Trophoblast cell (in vitro differentiated cells and primary cell): ENCODE measurements at regions not wholly inside any gene's neighbourhood (a gene's known extent, or its start where the extent isn't known, plus 50 kb on each side); places are given as distances from the start of the nearest gene placed in this dataset.

ENCODE experiments used
- DNase-seq, 2 donors: peaks; one replicate each; pipeline ENCODE4 v3.0.0-alpha.2; 2016
- H2AFZ ChIP-seq: 2 replicates; pipeline ENCODE4 v1.6.1; 2013; ENCODE audit warnings: low read length, moderate library complexity, mild to moderate bottlenecking; ENCODE audit not compliant: insufficient read depth, poor library complexity
- H2AK5ac ChIP-seq: 2 replicates; pipeline ENCODE4 v1.6.1; 2013; ENCODE audit warnings: mild to moderate bottlenecking, low read length
- H2BK120ac ChIP-seq: 2 replicates; pipeline ENCODE4 v1.6.1; 2013; ENCODE audit warnings: low read length, mild to moderate bottlenecking, moderate library complexity; ENCODE audit not compliant: insufficient read depth, poor library complexity
- H2BK12ac ChIP-seq: 2 replicates; pipeline ENCODE4 v1.6.1; 2013; ENCODE audit warnings: mild to moderate bottlenecking, low read length, moderate library complexity
- H2BK5ac ChIP-seq: 2 replicates; pipeline ENCODE4 v1.6.1; 2013; ENCODE audit warnings: low read length, low read depth, moderate library complexity, mild to moderate bottlenecking; ENCODE audit not compliant: poor library complexity
- H3K14ac ChIP-seq: 2 replicates; pipeline ENCODE4 v1.6.1; 2013; ENCODE audit warnings: mild to moderate bottlenecking, low read length
- H3K18ac ChIP-seq: 2 replicates; pipeline ENCODE4 v1.6.1; 2013; ENCODE audit warnings: mild to moderate bottlenecking, low read length
- H3K23ac ChIP-seq: 2 replicates; pipeline ENCODE4 v1.6.1; 2013; ENCODE audit warnings: low read length
- H3K27ac ChIP-seq: 2 replicates; pipeline ENCODE4 v1.5.1; 2013; ENCODE audit warnings: low read depth, mild to moderate bottlenecking, inconsistent platforms, low read length, moderate library complexity
- H3K27me3 ChIP-seq: 2 replicates; pipeline ENCODE4 v1.6.1; 2013; ENCODE audit warnings: inconsistent platforms, mild to moderate bottlenecking, low read length, moderate library complexity; ENCODE audit not compliant: insufficient read depth
- H3K36me3 ChIP-seq, 2 experiments: 1 replicate in 1 of 2; 2 replicates in 1 of 2; pipeline ENCODE4 v1.6.1; 2013; ENCODE audit warnings: low read length in 2 of 2, mild to moderate bottlenecking in 2 of 2, moderate library complexity in 1 of 2; ENCODE audit not compliant: insufficient read depth in 2 of 2, control insufficient read depth in 1 of 2
- H3K4ac ChIP-seq: 2 replicates; pipeline ENCODE4 v1.6.1; 2013; ENCODE audit warnings: low read depth, mild to moderate bottlenecking, low read length, moderate library complexity
- H3K4me1 ChIP-seq, 2 experiments: 1 replicate in 1 of 2; 2 replicates in 1 of 2; pipeline ENCODE4 v1.6.1; 2013; ENCODE audit warnings: low read length in 2 of 2, mild to moderate bottlenecking in 2 of 2, moderate library complexity in 1 of 2; ENCODE audit not compliant: insufficient read depth in 2 of 2, control insufficient read depth in 1 of 2
- H3K4me2 ChIP-seq: 2 replicates; pipeline ENCODE4 v1.6.1; 2013; ENCODE audit warnings: inconsistent platforms, mild to moderate bottlenecking, low read length, moderate library complexity
- H3K4me3 ChIP-seq: 2 replicates; pipeline ENCODE4 v1.5.1; 2013; ENCODE audit warnings: mild to moderate bottlenecking, low read depth, low read length, inconsistent platforms
- H3K79me1 ChIP-seq: one replicate; pipeline ENCODE4 v1.6.1; 2013; ENCODE audit warnings: low read length
- H3K79me2 ChIP-seq: 2 replicates; pipeline ENCODE4 v1.6.1; 2013; ENCODE audit warnings: low read length, mild to moderate bottlenecking; ENCODE audit not compliant: control insufficient read depth, insufficient read depth, poor library complexity
- H3K9ac ChIP-seq: 2 replicates; pipeline ENCODE4 v1.6.1; 2013; ENCODE audit warnings: mild to moderate bottlenecking, low read length
- H3K9me3 ChIP-seq: 2 replicates; pipeline ENCODE4 v1.6.1; 2013; ENCODE audit warnings: low read depth, mild to moderate bottlenecking, control low read depth, inconsistent platforms, low read length; ENCODE audit not compliant: insufficient read depth
- H4K12ac ChIP-seq: 2 replicates; pipeline ENCODE4 v1.6.1; 2013; ENCODE audit warnings: low read depth, mild to moderate bottlenecking, low read length, moderate library complexity
- H4K8ac ChIP-seq: 2 replicates; pipeline ENCODE4 v1.6.1; 2013; ENCODE audit warnings: low read depth, mild to moderate bottlenecking, low read length, moderate library complexity
- H4K91ac ChIP-seq: one replicate; pipeline ENCODE4 v1.6.1; 2013; ENCODE audit warnings: low read depth, mild to moderate bottlenecking, low read length, moderate library complexity
- WGBS: extraction: QIAGEN DNeasy Blood & Tissue Kit; methylation state at CpG from one replicate; pipeline ENCODE4 v1.1.7; 2013; ENCODE audit warnings: missing lambda C conversion rate; ENCODE audit not compliant: insufficient read length, insufficient coverage; ENCODE audit errors: extremely low coverage; 5-methylcytosine and 5-hydroxymethylcytosine counted together

GRCh38 chr12:127625176-127625771 lies 641.7 kb upstream of the TMEM132C start:
- H2AK5ac ChIP-seq = no peak overlapping the region

GRCh38 chr12:127628645-127629044 lies 638.3 kb upstream of the TMEM132C start:
- no peak overlapping the region for H2AFZ ChIP-seq
- H2BK120ac ChIP-seq = no peak overlapping the region
- no peak overlapping the region for H3K9ac ChIP-seq
- no peak overlapping the region for H3K4me3 ChIP-seq
- no peak overlapping the region for H4K8ac ChIP-seq
- no peak overlapping the region for H3K4me2 ChIP-seq
- no peaks in the 10 kb centered on the region for H3K9me3 ChIP-seq
- WGBS = no CpG with 5 or more reads among the region's 3 CpGs
- H4K12ac ChIP-seq = no peak overlapping the region
- no peak overlapping the region for H3K27ac ChIP-seq
- no peak overlapping the region for H3K18ac ChIP-seq
- H2AK5ac ChIP-seq = no peak overlapping the region
- no peak for DNase-seq
- no peak overlapping the region for H4K91ac ChIP-seq
- no peak overlapping the region for H3K23ac ChIP-seq
- H3K4me1 ChIP-seq = no peaks in the 10 kb centered on the region
- no peaks in the 10 kb centered on the region for H3K27me3 ChIP-seq
- H2BK12ac ChIP-seq = no peak overlapping the region
- no peaks in the 10 kb centered on the region for H3K79me2 ChIP-seq
- H3K14ac ChIP-seq = no peak overlapping the region
- H3K36me3 ChIP-seq = no peaks in the 10 kb centered on the region
- no peak overlapping the region for H3K4ac ChIP-seq
- no peak overlapping the region for H2BK5ac ChIP-seq
- H3K79me1 ChIP-seq = no peaks in the 10 kb centered on the region

More at GRCh38 chr12:127625176-127625771, 641.7 kb upstream of the TMEM132C start:
- Histone ChIP-seq H3K9me3 (no peaks in the 10 kb centered on the region), H3K27me3 (no peaks in the 10 kb centered on the region), H2BK5ac (no peak overlapping the region), H4K12ac (no peak overlapping the region), H2BK120ac (no peak overlapping the region), H3K23ac (no peak overlapping the region), H2BK12ac (no peak overlapping the region), H3K4ac (no peak overlapping the region), H3K79me2 (no peaks in the 10 kb centered on the region), H4K8ac (no peak overlapping the region), H3K4me2 (no peak overlapping the region), H3K18ac (no peak overlapping the region), H3K27ac (no peak overlapping the region), H3K14ac (no peak overlapping the region), H3K4me1 (peaks cover 0 to 5% of the 10 kb centered on the region in 2 experiments), H2AFZ (no peak overlapping the region), H3K4me3 (no peak overlapping the region), H3K9ac (no peak overlapping the region), H4K91ac (no peak overlapping the region), H3K79me1 (no peaks in the 10 kb centered on the region), H3K36me3 (no peaks in the 10 kb centered on the region)
- WGBS = no CpG with 5 or more reads among the region's 5 CpGs
- DNase-seq = no peak

GRCh38 chr12:127629066-127629820 lies 637.7 kb upstream of the TMEM132C start:
- Histone ChIP-seq H2AK5ac (no peak overlapping the region), H3K14ac (no peak overlapping the region)

GRCh38 chr12:127632461-127632860 lies 634.5 kb upstream of the TMEM132C start:
- Histone ChIP-seq H4K12ac (no peak overlapping the region), H3K4me3 (no peak overlapping the region), H3K79me1 (no peaks in the 10 kb centered on the region), H2BK12ac (no peak overlapping the region), H3K9ac (no peak overlapping the region), H2BK5ac (no peak overlapping the region), H2AFZ (no peak overlapping the region), H4K91ac (no peak overlapping the region), H2AK5ac (no peak overlapping the region), H3K4ac (no peak overlapping the region), H3K27ac (no peak overlapping the region), H2BK120ac (no peak overlapping the region), H3K14ac (no peak overlapping the region), H3K4me2 (no peak overlapping the region), H3K18ac (no peak overlapping the region), H4K8ac (no peak overlapping the region), H3K9me3 (no peaks in the 10 kb centered on the region), H3K23ac (no peak overlapping the region), H3K4me1 (no peaks in the 10 kb centered on the region), H3K27me3 (no peaks in the 10 kb centered on the region), H3K79me2 (no peaks in the 10 kb centered on the region), H3K36me3 (no peaks in the 10 kb centered on the region)
- no peak for DNase-seq
- no CpG with 5 or more reads among the region's 11 CpGs for WGBS

More at GRCh38 chr12:127629066-127629820, 637.7 kb upstream of the TMEM132C start:
- H2BK120ac ChIP-seq = no peak overlapping the region
- WGBS = no CpG with 5 or more reads among the region's 10 CpGs
- no peaks in the 10 kb centered on the region for H3K27me3 ChIP-seq
- H2AFZ ChIP-seq = no peak overlapping the region
- DNase-seq = no peak
- H3K36me3 ChIP-seq = no peaks in the 10 kb centered on the region
- no peak overlapping the region for H3K4ac ChIP-seq
- H4K91ac ChIP-seq = no peak overlapping the region
- H3K18ac ChIP-seq = no peak overlapping the region
- no peak overlapping the region for H3K9ac ChIP-seq
- H3K4me3 ChIP-seq = no peak overlapping the region
- H3K9me3 ChIP-seq = no peaks in the 10 kb centered on the region
- H3K23ac ChIP-seq = no peak overlapping the region
- no peak overlapping the region for H4K12ac ChIP-seq
- H2BK12ac ChIP-seq = no peak overlapping the region
- H3K79me1 ChIP-seq = no peaks in the 10 kb centered on the region
- H2BK5ac ChIP-seq = no peak overlapping the region
- no peaks in the 10 kb centered on the region for H3K79me2 ChIP-seq
- H4K8ac ChIP-seq = no peak overlapping the region
- no peaks in the 10 kb centered on the region for H3K4me1 ChIP-seq
- no peak overlapping the region for H3K27ac ChIP-seq
- no peak overlapping the region for H3K4me2 ChIP-seq
